DMS 273 treated with DMSO at 0.1 percent for 48 hours (cell line): ENCODE measurements at regions not wholly inside any gene's neighbourhood (a gene's known extent, or its start where the extent isn't known, plus 50 kb on each side); places are given as distances from the start of the nearest gene placed in this dataset.
A peak's percentile ranks its signal among the peaks of the same experiment; 100 is the strongest.

Experiments
- DNase-seq: peaks from one replicate; lab custom pipeline; 2025; lab: John Stamatoyannopoulos, UW

- no peak for DNase-seq
Measured at GRCh38 chr9:19998823-19999455, 210.1 kb upstream of the SLC24A2 start.

DNA sequence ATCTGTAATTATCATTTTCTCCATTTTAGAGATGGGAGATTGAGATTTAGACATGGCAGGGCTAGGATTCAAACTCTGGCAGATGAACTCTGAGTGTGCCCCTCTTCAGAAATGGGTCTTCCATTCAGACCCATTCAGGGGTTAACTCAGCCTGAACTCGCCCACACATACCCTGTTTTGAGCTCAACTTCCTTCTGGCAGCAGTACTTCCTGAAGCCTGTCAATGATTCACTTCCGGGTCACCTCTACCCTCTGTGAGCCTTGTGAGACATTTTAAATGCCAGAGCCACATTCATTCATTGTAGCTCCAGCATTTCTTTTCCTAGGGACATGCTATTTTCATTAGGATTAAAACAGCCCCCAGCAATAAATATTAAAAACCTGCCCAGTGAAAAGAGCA lies 209.3 kb upstream of the SLC24A2 start:
- no peak for DNase-seq

DNA sequence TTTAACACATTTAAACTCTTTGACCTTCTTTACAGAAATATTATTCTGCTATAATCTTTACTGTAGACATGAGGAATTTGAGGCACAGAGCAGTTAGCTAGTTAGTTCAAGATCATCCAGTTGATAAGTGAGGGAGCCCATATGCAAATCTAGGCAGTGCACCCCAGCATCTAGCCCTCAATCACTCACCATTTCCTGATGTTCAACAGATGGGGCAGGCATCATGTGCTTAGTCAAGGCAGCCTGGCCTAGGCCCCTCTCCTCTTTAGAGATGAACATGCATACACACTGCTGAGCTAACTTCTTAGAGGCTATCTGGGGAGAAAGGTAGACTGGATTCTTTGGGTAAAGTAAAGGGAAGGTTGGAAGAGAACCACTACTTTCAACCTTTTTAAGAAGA lies 206.8 kb upstream of the SLC24A2 start:
- no peak for DNase-seq

DNA sequence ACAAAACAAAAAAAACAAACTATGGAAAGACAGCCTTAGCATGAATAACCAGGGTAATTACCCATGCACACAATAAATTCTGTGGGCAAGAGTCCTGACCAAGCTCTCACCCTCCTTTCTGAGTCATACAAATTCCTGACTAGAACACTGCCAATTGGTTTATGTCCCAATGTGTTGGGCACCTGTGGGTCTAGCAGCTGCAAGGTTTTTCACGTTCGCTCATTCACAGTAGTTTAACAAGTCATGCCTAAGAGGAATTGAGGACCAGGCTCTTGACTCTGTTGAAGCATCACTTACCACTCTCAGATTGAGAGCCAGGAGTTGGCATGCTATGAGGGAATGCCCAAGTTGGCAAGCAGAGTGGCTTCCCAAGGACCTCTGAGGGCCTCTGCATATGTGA lies 205.5 kb upstream of the SLC24A2 start:
- no peak for DNase-seq

- DNase-seq: peak; percentile 94
Measured at GRCh38 chr9:19992556-19992955, 203.7 kb upstream of the SLC24A2 start.

GRCh38 chr9:19989213-19989612 lies 200.4 kb upstream of the SLC24A2 start:
- DNase-seq: no peak

- DNase-seq: no peak
Measured at GRCh38 chr9:19988281-19988680, 199.4 kb upstream of the SLC24A2 start.

DNA sequence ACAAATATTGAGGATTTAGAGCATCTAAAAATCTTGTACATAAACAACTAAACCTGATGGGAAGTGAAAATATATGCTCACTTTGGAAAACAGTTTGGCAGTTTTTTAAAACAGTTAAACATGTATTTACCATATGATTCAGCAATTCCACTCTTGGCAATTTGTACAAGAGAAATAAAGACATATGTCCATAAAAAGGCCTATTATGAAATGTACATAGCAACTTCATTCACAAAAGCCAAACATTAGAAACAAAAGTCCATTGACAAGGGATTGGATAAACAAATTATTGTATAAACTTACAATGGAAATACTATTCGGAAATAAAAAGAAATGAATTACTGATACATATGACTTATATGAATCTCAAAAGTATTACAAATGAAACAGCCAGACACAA lies 196.2 kb upstream of the SLC24A2 start:
- DNase-seq: no peak

DNA sequence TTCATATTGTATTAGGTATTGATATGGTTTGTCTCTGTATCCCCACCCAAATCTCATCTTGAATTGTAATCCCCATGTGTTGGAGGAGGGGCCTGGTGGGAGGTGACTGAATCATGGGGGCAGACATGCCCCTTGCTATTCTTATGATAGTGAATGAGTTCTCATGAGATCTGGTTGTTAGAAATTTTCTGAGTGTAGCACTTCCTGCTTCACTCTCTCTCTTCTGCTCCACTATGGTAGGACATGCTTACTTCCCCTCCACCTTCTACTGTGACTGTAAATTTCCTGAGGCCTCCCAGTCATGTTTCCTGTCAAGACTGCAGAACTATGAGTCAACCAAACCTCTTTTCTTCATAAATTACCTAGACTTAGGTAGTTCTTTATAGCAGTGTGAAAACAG lies 187.4 kb upstream of the SLC24A2 start:
- no peak for DNase-seq

- no peak for DNase-seq
Measured at GRCh38 chr9:19975499-19975898, 186.7 kb upstream of the SLC24A2 start.

DNA sequence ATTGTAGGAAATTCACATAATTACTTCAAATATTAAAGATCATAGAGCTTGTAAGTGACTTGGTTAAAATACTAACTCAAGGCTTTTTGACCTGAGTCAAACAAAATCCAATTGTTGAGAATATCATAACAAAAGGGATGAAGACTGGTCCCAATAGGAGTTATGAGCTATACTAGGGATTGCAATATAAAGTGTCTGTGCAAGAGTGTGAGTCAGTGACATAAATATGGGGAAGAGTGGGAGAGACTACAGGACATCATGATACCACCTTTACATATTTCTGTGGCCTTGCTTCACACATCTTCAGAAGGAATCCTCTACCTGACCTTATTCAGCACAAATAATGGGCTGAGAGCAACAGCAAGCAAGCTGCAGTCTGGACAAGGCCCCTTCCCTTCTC lies 180.9 kb upstream of the SLC24A2 start:
- DNase-seq: no peak

GRCh38 chr9:19967888-19968459 lies 179.1 kb upstream of the SLC24A2 start:
- no peak for DNase-seq

GRCh38 chr9:19967216-19967887 lies 178.5 kb upstream of the SLC24A2 start:
- peak; percentile 2 for DNase-seq

DNA sequence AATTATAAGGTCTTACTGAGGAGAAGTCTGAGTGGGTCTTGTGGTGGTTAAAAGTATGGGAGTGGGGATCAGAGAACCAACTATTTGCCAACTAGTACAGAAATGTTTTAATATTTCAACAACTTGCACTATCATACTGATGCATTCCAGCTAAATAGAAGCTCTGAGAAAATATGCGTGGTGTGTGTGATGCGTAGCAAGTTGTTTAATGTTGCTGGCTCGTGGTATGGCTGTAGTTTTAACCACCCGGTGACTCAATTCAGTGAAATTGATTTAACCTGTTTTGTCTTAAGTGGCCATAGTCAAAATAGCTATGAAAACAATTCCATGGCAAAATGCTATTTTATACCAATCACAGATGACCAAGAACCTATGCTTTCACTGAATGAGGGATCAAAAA lies 176.5 kb upstream of the SLC24A2 start:
- DNase-seq: no peak

- no peak for DNase-seq
Measured at GRCh38 chr9:19947996-19948395, 159.2 kb upstream of the SLC24A2 start.

DNA sequence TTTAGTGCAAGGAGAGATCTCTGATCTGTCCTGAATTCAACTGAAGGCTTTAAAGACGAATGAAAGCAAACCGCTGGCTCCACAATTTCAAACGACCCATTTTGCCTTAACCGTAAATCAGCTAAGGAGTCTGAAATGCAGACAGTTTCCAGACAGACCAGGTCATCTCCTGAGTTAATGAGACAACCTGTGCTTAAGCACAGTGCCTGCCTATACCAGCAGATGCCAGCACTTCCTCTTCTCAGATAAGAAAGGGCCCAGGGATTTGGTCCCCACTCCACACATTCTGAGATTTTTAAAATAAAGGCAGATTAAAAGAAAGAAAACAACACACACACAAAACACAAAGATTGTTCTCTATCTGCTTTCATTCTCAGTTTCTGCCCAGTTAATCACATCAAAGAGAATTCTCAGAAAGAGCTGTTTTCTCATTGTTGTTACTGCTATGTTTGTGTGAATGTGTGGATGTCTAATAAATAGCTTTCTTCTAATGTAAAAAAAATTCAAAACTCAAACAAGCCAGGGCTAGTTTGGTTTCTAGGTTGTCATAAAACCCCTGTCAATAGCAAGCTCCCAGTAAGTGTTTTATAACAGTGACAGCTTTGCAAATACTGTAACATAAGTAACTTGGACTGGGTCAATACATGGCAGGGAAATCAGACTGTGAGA lies 157.7 kb upstream of the SLC24A2 start:
- no peak for DNase-seq

DNA sequence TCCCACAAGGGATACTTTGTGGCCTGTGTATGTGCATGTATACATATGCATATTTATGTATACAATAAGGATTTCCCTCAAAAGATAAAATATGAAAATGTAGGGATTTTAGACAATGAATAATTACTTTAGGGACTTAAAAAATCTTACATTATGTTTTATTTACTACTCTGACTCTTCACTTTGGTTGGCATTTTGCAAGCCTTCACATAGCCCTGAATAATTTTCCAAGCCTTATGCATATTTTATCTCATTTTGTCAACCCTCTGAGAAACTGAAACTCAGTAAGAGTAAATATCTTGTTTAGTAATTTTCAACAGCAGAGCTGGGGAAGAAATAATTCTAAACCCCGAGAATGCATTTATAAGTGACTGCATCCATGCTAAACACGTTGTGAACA lies 153.0 kb upstream of the SLC24A2 start:
- DNase-seq: no peak

DNA sequence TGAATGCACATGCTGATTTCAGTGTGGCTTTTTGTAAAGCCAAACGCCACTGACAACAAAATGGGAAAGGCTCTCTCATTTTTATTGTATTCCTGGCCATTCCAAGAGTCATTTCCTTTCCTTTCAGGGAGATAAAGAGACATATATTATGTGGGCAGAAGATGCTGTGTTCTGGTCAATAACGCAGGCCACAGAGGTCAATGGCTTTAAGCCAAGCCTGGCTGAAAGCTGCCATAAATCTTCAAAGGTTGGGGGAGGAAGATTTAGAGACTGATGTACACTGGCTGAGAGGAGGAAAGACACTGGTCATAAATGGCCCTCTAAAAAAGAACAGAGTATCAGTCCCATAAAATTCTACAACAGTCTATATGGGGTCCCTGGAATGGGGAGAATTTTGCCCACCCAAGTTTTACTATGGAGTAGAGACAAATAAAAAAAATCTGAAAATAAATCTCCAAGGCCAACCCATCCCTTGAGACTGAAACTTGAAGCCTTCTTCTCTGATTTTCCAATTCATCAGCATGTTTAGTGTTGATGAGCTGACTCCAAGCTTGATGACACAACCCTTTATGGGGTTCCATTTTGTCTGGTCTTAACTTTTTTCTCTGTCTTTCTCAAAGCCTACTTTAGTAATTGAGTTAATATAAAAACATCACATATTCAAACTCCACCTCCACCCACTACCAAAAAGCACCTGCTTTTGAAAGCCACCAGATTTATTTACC lies 152.1 kb upstream of the SLC24A2 start:
- DNase-seq: no peak

- no peak for DNase-seq
Measured at GRCh38 chr9:19939734-19940278, 151.0 kb upstream of the SLC24A2 start.

GRCh38 chr9:19938990-19939733 lies 150.3 kb upstream of the SLC24A2 start:
- no peak for DNase-seq

DNA sequence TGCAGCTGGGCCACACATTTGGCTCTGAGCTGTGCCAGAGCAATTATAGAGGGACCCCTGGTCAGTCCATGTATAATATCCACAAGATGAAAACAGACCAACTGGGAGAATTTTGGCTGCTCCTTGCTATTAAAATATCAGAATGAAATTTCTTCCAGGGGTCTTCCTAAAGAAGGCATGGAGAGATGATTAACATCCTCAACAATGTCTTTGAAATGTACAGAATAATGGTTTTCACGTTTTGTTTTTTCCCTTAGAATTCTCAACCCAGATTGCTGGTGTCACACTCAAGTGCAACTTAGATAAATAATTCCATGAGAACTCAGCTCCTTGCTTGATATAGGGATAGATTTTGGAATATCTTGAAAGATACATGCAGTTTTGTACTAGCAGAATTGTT lies 148.3 kb upstream of the SLC24A2 start:
- no peak for DNase-seq
